GM19452 (cell line): ENCODE measurements at regions not wholly inside any gene's neighbourhood (a gene's known extent, or its start where the extent isn't known, plus 50 kb on each side); places are given as distances from the start of the nearest gene placed in this dataset.

ENCODE experiments used
- ATAC-seq: cut with Tn5 transposase; IDR thresholded peaks from one replicate; pipeline ENCODE4 v1.9.1; 2021; ENCODE audit not compliant: unreplicated experiment

DNA sequence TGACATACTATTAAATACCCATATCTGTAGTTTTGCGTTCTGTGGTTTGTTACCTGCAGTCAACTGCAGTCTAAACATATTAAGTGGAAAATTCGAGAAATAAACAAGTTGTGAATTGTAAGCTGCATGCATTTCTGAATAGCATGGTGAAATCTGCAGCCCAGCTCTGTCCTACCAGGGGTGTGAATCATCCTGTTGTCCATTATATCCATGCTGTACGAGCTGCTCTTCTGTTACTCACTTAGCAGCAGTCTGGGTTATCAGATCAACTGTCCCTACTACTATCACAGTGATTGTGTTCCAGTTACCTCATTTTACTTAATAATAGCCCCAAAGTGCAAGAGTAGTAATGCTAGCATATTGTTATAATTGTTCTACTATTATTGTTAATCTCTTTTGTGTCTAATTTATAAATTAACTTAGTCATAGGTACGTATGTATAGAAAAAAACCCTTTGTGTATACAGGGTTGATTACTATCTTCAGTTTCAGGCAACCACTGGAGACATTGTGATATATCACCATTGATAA is 173.7 kb upstream of the FAT4 start:
- no peak for ATAC-seq

DNA sequence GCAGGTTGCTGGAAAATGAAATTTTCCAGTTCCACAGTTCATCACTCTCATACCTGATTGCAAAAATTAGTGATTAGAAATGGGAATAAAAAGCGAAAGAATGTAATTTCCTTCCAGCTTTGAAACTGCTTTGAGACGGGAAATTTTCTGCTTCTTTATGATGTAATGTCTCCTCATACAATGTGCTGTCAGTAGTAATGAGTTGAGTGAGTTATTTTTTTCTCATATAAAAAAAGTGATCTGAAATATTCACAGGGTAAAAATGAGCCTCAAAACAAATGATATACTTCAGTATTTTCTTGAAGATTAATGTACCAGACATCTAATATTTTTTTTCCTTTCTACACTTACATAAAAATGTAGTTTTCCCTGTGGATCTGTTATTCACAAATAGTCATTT is 179.1 kb upstream of the FAT4 start:
- ATAC-seq = no peak

DNA sequence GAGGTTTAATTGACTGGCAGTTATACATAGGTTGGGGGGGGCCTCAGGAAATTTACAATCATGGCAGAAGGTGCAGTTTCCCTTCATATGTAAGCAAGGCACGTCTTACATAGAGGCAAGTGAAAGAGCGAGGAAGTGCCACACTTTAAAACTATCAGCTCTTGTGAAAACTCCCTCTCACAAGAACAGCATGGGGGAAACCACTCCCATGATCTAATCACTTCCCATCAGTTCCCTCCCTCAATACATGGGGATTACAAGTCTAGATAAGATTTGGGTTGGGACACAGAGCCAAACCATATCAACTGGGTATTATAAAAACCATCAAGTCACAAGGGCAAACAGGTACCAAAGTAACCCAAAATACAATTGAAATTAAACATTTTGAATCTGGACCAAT is 182.0 kb upstream of the FAT4 start:
- no peak for ATAC-seq

DNA sequence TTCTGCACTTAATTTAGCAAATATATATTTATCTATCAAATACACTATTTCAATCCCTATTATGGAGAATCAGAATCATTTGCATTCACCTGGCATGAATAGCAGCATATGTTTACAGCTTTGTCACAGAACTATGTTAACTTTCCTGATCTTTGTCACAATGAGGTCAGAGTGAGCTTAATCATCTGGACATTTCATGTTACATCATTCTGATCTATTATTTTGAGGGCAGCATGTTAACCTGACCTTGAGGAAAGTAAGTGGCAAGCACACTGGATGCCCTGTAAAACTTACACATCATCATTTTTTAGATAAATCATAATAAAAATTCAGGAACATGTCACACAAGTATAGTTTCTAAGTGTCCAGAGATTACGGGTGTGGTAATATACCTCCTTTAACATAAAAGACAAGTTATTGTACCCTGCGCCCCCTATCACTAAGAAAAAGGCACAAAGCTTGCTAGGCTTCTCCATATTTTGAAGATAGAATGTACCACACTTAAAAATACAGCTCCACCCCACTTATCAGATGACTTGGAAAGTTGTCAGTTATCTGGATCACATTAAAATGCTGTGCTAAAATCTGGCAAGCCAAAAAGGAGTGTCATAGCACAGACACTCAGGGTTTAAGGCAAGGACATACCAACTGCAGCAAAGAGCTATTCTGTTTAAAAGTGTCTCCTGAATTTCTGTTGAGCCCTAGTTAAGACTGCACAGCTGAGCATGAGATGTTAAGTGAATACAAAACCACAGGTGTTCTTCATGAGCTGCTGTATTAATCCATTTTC is 182.7 kb upstream of the FAT4 start:
- ATAC-seq = no peak

DNA sequence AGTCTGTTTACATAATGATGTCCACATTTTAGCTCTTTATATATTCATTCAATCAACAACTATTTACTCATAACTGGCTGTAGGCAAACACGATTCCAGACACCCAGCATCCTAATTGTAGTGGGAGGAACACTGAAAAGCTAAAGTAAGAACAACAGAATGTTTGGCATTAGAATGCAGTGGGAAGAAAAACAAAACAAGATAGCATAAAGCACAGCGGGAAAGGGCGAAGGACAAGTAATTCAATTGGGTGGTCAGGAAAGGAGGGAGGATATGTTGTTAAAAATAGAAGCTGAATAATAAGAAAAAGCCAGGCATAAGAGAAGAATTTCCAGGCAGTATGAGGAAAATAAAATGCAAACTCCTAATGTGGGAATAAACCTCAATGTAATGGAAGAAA is 189.5 kb upstream of the FAT4 start:
- no peak for ATAC-seq

DNA sequence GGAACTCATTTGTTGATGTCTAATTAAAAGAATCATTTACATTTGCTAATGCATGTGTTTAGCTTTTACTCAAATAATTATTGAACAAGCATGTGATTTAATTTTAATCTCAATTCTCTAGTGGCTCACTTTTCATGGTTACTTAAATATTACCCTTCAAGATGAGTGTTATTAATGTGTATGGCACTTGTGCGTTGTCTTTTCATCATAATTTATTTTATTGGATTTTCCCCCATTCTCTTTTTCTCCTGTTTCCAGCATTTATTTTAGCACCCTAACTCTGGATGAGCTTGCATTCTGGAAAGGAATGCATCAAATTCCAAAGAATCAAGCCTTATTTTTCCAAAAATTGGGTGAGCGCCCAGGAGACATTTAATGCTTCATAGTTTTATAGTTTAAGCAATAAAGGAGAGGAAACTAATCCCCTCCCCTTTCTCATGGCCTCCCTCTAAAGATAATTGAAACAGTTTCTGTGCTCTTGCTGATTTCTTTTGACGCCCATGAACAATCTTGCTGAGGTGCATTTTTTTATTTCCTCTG is 191.1 kb upstream of the FAT4 start:
- ATAC-seq = no peak

DNA sequence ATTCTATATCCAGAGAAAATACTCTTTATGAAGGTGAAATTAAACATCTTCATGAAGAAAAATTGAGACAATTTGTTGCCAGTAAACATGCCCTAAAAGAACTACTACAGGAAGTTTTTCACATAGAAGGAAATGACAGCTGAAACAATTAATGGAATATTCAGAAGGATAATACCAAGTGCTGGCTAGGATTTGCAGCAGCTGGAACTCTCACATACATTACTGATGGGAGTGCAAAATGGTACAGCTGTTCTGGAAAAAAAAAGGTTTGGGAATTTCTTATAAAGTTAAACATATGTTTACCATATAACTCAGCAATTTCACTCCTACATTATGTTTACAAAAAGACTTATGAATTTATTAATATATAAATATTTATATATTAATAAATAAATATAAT is 193.2 kb upstream of the FAT4 start:
- no peak for ATAC-seq

DNA sequence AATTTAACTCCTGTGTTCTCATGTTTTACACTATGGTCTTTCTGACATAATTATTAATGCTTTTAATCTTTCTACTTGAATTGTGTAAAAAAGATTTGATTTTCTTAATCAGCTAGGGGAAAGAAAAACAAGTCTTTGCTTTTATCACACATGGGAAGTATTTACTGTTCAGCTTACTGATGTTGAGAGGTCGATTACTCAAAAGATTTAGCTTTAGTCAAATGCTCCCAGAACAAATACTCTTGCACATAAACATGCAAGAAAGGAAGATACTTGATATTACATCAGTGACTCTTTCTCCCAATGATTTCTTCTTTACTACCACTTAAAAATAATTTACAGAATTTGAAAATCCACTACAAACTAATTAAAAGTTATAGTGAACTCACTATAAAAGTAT is 198.3 kb upstream of the FAT4 start:
- no peak for ATAC-seq

DNA sequence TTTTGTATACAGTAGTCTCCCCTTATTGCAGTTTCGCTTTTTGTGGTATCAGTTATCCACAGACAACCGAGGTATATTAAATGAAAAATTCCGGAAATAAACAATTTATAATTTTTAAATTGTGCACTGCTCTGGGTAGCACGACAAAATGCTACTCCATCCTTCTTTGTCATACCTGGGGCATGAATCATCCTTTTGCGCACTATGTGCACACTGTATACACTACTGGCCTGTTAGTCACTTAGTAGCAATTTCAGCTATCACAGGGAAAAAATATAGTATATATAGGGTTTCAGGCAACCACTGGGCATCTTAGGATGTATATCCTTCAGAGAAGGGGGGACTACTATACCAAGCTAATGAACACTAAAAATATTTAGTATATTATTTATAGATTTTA is 198.8 kb upstream of the FAT4 start:
- ATAC-seq = no peak

DNA sequence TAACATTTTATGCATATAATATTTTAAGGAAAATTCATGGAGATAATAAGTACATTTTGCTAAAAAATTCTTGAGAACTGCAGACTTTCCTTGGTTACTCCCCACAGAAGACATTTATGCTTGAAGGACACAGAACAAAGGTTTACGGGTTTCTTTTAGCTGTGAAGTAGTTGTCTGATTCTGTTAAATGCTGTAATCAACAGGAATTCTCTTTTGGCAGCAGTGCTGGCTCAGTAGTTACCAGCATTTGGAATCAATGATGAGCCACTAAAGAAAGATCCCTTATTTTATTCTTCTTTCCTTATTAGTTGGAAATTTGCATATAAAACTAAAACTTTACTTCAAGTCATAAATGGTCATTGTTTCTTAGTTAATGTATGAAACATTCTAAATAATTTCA is 199.3 kb upstream of the FAT4 start:
- no peak for ATAC-seq

DNA sequence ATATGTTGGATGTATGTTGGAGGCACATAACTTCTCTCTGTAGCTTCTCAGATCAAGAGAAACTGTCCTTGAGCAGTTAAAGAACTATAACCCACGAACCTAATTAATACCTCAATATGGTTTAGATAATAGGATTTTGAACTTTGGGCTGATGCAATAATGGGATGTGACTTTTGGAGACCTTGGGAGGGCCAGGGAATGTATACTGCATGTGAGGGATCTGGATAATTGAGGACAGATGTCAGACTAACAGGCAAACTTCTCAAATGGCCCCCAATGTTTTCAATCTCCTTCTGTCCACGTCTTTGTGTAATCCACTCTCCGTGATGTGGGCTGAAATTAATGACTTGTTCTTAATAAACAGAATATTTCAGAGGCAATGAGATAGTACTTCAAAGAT is 202.2 kb upstream of the FAT4 start:
- no peak for ATAC-seq

DNA sequence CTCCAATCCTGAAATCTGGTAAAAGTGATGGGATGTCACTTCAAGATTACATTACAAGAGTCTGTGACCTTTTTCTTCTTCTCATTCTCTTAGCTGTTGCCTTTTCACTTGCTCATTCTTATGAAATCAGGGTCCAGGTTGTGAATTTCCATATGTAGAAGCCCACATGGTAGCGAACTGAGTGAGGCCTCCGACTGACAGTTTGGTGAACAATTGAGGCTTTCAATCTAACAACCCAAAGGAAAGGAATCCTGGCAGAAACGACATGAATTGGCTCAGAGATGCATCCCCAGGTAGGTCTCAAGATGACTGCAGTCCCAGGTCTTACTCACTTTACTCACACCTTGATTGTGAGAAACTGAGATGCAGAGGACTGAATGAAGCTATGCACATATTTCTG is 203.4 kb upstream of the FAT4 start:
- no peak for ATAC-seq

DNA sequence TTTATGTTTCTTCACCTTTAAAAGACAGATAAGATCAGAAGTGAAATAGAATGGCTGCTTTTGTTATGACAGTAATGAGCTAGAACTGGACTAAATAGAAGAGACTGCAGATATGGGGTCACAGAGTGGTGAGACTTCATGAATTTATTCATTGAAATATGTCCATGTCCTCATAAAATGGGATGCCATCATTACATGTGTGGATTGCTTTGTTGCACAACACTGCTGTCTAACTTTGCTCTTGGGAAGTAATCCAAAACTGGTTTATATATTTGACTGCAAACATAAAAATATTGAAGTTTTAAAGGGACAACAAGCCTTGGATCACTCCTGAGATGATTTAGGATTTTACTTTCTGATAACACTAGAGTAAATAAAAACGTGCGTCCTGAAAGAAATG is 209.2 kb upstream of the FAT4 start:
- no peak for ATAC-seq

DNA sequence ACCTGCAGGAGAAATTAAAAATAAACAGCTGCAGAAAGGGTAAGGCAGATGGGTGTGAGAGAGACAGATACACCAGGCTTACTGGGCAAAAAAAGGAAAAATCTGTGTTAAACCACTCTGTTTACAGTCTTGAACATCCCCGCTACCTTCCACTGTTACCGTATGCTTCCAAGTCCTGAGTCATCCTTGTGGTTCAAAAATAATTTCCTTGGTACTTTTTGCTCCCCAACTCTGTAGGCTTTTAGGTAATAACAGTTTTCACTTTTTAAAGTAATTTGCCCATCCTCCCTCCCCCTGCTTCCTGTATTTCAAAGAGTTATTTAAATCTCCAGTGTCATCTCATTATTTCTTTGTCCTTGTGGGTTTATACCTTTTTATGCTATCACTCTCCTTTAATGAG is 210.1 kb upstream of the FAT4 start:
- ATAC-seq = no peak

DNA sequence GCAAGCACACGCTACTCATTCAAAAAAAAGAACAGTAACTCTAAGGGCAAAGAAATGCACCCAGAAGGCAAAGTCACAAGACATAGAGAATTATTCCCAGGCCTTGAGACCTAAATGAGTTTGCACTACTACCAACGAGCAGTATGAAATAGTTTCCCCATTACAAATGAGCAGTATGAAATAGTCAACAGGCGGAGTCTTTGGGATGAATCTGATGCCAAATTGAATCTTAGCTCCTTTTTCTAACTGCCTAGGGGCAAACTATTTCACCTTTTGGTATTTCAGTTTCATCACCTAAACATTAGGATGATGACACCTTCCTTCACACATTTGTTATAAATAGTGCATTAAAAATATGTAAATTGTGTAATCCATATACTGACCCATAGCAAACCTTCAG is 213.0 kb upstream of the FAT4 start:
- ATAC-seq = no peak

DNA sequence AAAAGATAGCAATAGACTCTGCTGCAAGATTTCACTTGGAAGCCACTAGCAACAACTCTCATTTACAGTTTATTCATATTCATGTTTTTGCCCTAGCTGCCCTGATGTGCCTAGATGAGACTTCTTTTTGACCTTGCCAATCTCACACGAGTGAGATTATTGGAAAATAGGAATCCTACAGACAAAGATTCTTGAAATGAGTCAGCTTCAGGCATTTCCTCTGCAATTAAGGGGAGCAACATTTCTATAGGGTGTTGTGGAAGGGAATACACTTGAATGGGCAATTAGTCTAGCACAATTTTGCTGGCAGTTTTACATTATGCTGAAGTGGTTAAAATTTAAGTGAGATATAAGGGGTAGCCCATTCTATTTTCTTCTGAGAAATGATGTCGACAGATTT is 217.0 kb upstream of the FAT4 start:
- no peak for ATAC-seq

DNA sequence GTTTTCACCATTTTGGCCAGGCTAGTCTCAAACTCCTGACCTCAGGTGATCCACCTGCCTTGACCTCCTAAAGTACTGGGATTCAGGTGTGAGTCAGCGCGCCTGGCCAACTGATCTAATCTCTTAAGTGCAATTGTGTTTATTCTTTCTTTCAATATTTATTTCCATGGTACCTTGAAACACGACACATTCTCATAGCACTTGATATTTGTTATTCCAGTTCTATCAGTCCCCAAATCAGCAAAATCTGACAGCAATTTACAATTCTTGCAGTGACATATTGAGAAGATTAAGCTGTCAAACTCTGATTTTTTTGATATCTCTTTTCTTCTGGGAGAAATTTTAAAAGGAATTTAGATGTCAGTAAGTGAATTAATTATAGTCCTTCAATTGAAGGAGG is 218.1 kb upstream of the FAT4 start:
- ATAC-seq = no peak

DNA sequence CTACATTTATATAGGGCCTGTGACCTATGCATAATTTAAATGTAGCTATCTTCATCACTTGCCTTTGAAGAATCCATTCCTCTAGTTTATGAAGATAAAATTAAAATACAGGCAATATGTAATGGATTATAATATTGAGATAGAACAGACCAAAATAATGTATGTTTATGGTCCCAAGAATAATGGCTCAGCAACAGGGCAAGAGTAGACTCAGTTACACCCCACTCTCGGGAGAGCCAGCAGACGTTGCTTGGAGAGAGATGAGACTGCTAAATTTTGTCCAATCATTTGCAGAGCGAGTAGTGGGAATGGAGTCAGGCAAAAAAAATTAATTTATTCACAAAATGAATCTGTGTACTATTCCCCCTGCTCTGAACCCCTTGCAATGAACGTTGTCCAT is 223.2 kb upstream of the FAT4 start:
- no peak for ATAC-seq

DNA sequence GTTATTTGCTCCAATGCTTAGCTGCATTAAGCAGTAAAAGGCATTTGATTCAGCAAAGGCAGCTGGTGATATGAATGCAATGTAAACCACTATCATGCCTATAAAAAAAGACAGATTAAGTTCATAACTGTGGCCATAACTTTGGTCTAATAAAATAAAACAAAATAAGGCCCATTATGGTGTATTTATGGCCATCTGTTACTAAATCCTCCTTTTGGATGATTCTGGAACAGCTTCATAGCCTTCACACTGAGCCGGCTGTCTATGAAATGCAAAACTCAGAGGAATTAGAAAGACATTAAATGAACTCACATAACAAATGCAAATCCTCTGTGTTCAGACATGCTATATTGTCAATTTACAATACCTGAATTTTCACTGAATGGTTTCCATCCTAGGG is 223.7 kb upstream of the FAT4 start:
- ATAC-seq = no peak

DNA sequence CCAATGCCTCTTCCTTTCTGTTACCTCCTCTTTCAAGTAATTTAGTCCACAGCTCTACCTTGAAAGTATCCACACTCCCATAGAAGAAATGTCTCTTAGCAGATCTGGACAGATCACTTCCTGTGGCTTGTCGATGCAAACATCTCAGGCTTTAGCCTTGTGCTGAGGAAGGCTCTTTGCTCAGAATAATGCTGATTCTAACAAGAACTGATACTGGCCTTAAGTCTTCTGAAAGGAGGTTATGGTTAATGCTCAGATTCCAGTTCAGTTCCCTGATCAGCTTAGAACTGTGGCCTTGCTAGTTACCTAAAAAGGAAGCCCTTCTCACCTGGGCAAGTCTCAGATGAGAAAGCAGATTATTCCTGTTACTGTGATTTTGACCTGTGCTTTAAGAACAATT is 230.1 kb upstream of the FAT4 start:
- no peak for ATAC-seq

DNA sequence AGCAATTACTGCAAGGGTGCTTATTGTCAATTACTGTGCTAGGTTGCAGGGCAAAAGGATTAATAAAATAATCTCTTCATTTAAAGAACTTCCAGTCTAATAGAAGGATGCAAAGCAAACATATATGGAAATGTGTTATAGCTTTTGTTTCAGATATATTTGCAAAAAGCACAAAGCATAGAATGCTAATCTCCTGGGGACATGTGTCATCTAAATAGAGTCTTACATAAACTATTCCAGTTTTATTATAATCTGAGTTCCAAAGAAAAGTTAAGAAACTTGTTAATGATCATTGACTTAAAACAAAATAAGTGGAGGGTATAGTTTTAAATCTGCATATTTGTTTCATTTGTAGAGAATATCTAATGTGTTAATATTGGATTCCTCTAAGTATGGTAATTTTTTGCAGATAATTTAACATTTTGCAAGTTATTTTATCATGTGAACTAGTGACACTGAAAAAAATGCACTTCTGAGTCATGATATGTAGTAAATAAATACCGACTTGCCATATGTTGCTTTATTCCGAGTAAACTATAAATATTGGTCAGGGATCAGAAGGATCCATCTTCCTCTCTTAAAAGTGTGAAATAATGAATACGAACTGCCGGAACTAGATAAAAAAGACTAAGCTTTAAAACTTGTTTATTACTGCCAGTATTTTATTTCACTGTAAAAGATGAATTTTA is 231.9 kb upstream of the FAT4 start:
- no peak for ATAC-seq

DNA sequence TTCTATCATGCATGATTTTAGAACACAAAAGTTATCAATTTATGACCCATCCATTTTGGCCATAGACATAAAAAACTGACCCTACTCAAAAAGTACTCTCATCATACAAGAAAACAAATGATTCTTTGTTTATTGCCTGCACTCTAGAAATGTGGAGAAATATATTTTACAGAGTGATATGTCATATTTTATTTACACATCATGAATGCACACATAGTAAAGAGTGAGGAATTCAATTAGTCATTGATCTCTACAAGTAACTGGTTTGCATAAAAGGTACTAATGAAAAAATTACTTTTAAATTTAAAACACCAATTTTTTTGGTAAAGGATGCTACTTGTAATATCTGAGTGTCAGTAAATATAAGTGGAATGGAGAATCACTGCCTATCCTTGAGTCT is 242.5 kb upstream of the FAT4 start:
- no peak for ATAC-seq
